Activated CD4-positive, alpha-beta T cell treated with anti-CD3 and anti-CD28 coated beads for 36 hours (primary cell): ENCODE measurements at regions not wholly inside any gene's neighbourhood (a gene's known extent, or its start where the extent isn't known, plus 50 kb on each side); places are given as distances from the start of the nearest gene placed in this dataset.

Source experiments
- ATAC-seq: fragments of 200-7000 bp; cut with Tn5 transposase; one replicate; pipeline ENCODE4 v1.10.0; 2021; ENCODE audit warnings: mild to moderate bottlenecking, moderate library complexity
- CTCF ChIA-PET: fragments of 350-600 bp; sonication (Branson Sonifier 250); formaldehyde crosslinking; loops from one replicate; lab custom pipeline; 2021; ENCODE audit warnings: antibody characterized with exemption; lab: Charles Lee
- POLR2A ChIA-PET: fragments of 350-600 bp; sonication (Branson Sonifier 250); formaldehyde crosslinking; loops from one replicate; lab custom pipeline; 2021; ENCODE audit warnings: antibody characterized with exemption, inconsistent platforms; lab: Charles Lee
- DNase-seq: peaks from one replicate; pipeline ENCODE4 v3.0.0-alpha.2; 2020
- H3K27ac Mint-ChIP-seq: one replicate; pipeline ENCODE4 v1.8.0; 2021; ENCODE audit warnings: mixed read lengths
- H3K27me3 Mint-ChIP-seq: one replicate; pipeline ENCODE4 v1.8.0; 2021; ENCODE audit warnings: mixed read lengths
- H3K36me3 Mint-ChIP-seq: one replicate; pipeline ENCODE4 v1.8.0; 2021; ENCODE audit warnings: low read depth, mixed read lengths
- H3K4me1 Mint-ChIP-seq: one replicate; pipeline ENCODE4 v1.8.0; 2021; ENCODE audit warnings: mixed read lengths
- H3K4me3 Mint-ChIP-seq: one replicate; pipeline ENCODE4 v1.8.0; 2021; ENCODE audit warnings: mild to moderate bottlenecking, moderate library complexity, mixed read lengths
- H3K9me3 Mint-ChIP-seq: one replicate; pipeline ENCODE4 v1.8.0; 2021; ENCODE audit warnings: low read depth, mixed read lengths
- intact Hi-C, 2 experiments: fragments of 100-400 bp; cut with DNase I in 1 of 2; cut with micrococcal nuclease in 1 of 2; formaldehyde crosslinking; loops; one replicate each; pipeline versions ENCODE4 v1.14.2 to v1.15.1; 2022 to 2024; cut with DNase I, micrococcal nuclease

GRCh38 chr7:124369310-124369709 lies 336.4 kb upstream of the TMEM229A start:
- intact Hi-C loops, result no loop called here
- no peak for DNase-seq
- Mint-ChIP-seq H3K9me3 (peaks cover 2% of the 10 kb centered on the region), H3K4me1 (no peaks in the 10 kb centered on the region), H3K4me3 (no peak overlapping the region), H3K27ac (no peak overlapping the region), H3K36me3 (no peaks in the 10 kb centered on the region), H3K27me3 (no peaks in the 10 kb centered on the region)
- ATAC-seq, result no peak
- ChIA-PET CTCF (no interaction called here), POLR2A (no interaction called here)

- Mint-ChIP-seq H3K9me3 (peaks cover 7% of the 10 kb centered on the region), H3K4me3 (no peak overlapping the region), H3K27me3 (no peaks in the 10 kb centered on the region), H3K27ac (no peak overlapping the region), H3K4me1 (no peaks in the 10 kb centered on the region), H3K36me3 (no peaks in the 10 kb centered on the region)
- POLR2A ChIA-PET, result no interaction called here
- no peak for DNase-seq
- intact Hi-C loops, result no loop called here
- CTCF ChIA-PET, result no interaction called here
- no peak for ATAC-seq
Observed at GRCh38 chr7:124366118-124366517, 333.3 kb upstream of the TMEM229A start.

GRCh38 chr7:124364283-124364682 lies 331.4 kb upstream of the TMEM229A start:
- no peaks in the 10 kb centered on the region for H3K27me3 Mint-ChIP-seq
- H3K4me3 Mint-ChIP-seq, result no peak overlapping the region
- H3K4me1 Mint-ChIP-seq, result no peaks in the 10 kb centered on the region
- peaks cover 9% of the 10 kb centered on the region for H3K9me3 Mint-ChIP-seq
- no peak overlapping the region for H3K27ac Mint-ChIP-seq
- ChIA-PET POLR2A (no interaction called here), CTCF (no interaction called here)
- DNase-seq (no peak), ATAC-seq (no peak)
- intact Hi-C loops, result no loop called here
- H3K36me3 Mint-ChIP-seq, result no peaks in the 10 kb centered on the region

- ATAC-seq (no peak), DNase-seq (no peak)
- Mint-ChIP-seq H3K9me3 (peaks cover 1% of the 10 kb centered on the region), H3K4me1 (no peaks in the 10 kb centered on the region), H3K36me3 (no peaks in the 10 kb centered on the region), H3K27me3 (no peaks in the 10 kb centered on the region), H3K27ac (no peak overlapping the region), H3K4me3 (no peak overlapping the region)
- CTCF ChIA-PET, result no interaction called here
- intact Hi-C loops, result no loop called here
- POLR2A ChIA-PET, result interaction anchor here (0.7 kb wide), 1 partner anchor 1042 kb away, joined by 6 read pairs; no protein-coding TSS in a partner anchor
Observed at GRCh38 chr7:124354201-124354600, 321.3 kb upstream of the TMEM229A start.

GRCh38 chr7:124351950-124352349 lies 319.1 kb upstream of the TMEM229A start:
- Mint-ChIP-seq H3K4me1 (no peaks in the 10 kb centered on the region), H3K4me3 (no peak overlapping the region), H3K36me3 (no peaks in the 10 kb centered on the region), H3K9me3 (no peaks in the 10 kb centered on the region), H3K27me3 (no peaks in the 10 kb centered on the region), H3K27ac (no peak overlapping the region)
- DNase-seq, result no peak
- intact Hi-C loops, result no loop called here
- ATAC-seq, result no peak
- POLR2A ChIA-PET, result no interaction called here
- CTCF ChIA-PET, result interaction anchor here (0.6 kb wide), 1 partner anchor 1613 kb away, joined by 3 read pairs; no protein-coding TSS in a partner anchor

- intact Hi-C loops, result loop anchor here in 1 of 2 experiments (5.0 kb wide), 1 partner anchor 402 kb away; no protein-coding TSS in a partner anchor
- ChIA-PET POLR2A (no interaction called here), CTCF (no interaction called here)
- Mint-ChIP-seq H3K27ac (no peak overlapping the region), H3K27me3 (no peaks in the 10 kb centered on the region), H3K4me1 (no peaks in the 10 kb centered on the region), H3K9me3 (peaks cover 3% of the 10 kb centered on the region), H3K4me3 (no peak overlapping the region), H3K36me3 (no peaks in the 10 kb centered on the region)
- DNase-seq, result no peak
- no peak for ATAC-seq
Observed at GRCh38 chr7:124349443-124349842, 316.6 kb upstream of the TMEM229A start.

- Mint-ChIP-seq H3K4me3 (no peak overlapping the region), H3K36me3 (no peaks in the 10 kb centered on the region), H3K27ac (no peak overlapping the region), H3K27me3 (no peaks in the 10 kb centered on the region), H3K4me1 (no peaks in the 10 kb centered on the region), H3K9me3 (no peaks in the 10 kb centered on the region)
- ATAC-seq, result no peak
- ChIA-PET CTCF (no interaction called here), POLR2A (no interaction called here)
- intact Hi-C loops, result no loop called here
- DNase-seq, result no peak
Observed at GRCh38 chr7:124338861-124339260, 306.0 kb upstream of the TMEM229A start.

GRCh38 chr7:124330731-124331407 lies 298.0 kb upstream of the TMEM229A start:
- no peak for DNase-seq
- intact Hi-C loops, result no loop called here
- ATAC-seq, result no peak
- ChIA-PET POLR2A (no interaction called here), CTCF (interaction anchor here (0.5 kb wide), 1 partner anchor 204 kb away, joined by 3 read pairs; no protein-coding TSS in a partner anchor)
- H3K27me3 Mint-ChIP-seq, result no peaks in the 10 kb centered on the region
- no peaks in the 10 kb centered on the region for H3K36me3 Mint-ChIP-seq
- peaks cover 4% of the 10 kb centered on the region for H3K9me3 Mint-ChIP-seq
- H3K4me1 Mint-ChIP-seq, result no peaks in the 10 kb centered on the region
- no peak overlapping the region for H3K27ac Mint-ChIP-seq
- H3K4me3 Mint-ChIP-seq, result no peak overlapping the region

- CTCF ChIA-PET, result no interaction called here
Observed at GRCh38 chr7:124328774-124329173, 295.9 kb upstream of the TMEM229A start.

GRCh38 chr7:124324262-124324661 lies 291.4 kb upstream of the TMEM229A start:
- ChIA-PET POLR2A (no interaction called here), CTCF (no interaction called here)
- peaks cover 2% of the 10 kb centered on the region for H3K9me3 Mint-ChIP-seq
- H3K27me3 Mint-ChIP-seq, result no peaks in the 10 kb centered on the region
- no peak for ATAC-seq
- intact Hi-C loops, result no loop called here
- no peak overlapping the region for H3K4me3 Mint-ChIP-seq
- no peak for DNase-seq
- no peaks in the 10 kb centered on the region for H3K4me1 Mint-ChIP-seq
- no peak overlapping the region for H3K27ac Mint-ChIP-seq
- no peaks in the 10 kb centered on the region for H3K36me3 Mint-ChIP-seq

More at GRCh38 chr7:124328774-124329173, 295.9 kb upstream of the TMEM229A start:
- H3K36me3 Mint-ChIP-seq, result no peaks in the 10 kb centered on the region
- no peaks in the 10 kb centered on the region for H3K27me3 Mint-ChIP-seq
- no peaks in the 10 kb centered on the region for H3K4me1 Mint-ChIP-seq
- intact Hi-C loops, result no loop called here
- no peak overlapping the region for H3K4me3 Mint-ChIP-seq
- peaks cover 4% of the 10 kb centered on the region for H3K9me3 Mint-ChIP-seq
- ATAC-seq (no peak), DNase-seq (no peak)
- H3K27ac Mint-ChIP-seq, result no peak overlapping the region
- POLR2A ChIA-PET, result no interaction called here

- ChIA-PET CTCF (no interaction called here), POLR2A (no interaction called here)
- Mint-ChIP-seq H3K4me3 (no peak overlapping the region), H3K27ac (no peak overlapping the region), H3K9me3 (peaks cover 2% of the 10 kb centered on the region), H3K27me3 (no peaks in the 10 kb centered on the region), H3K4me1 (no peaks in the 10 kb centered on the region), H3K36me3 (no peaks in the 10 kb centered on the region)
- intact Hi-C loops, result no loop called here
- DNase-seq (no peak), ATAC-seq (no peak)
Observed at GRCh38 chr7:124323597-124323996, 290.7 kb upstream of the TMEM229A start.

- ChIA-PET CTCF (no interaction called here), POLR2A (no interaction called here)
- DNase-seq (no peak), ATAC-seq (no peak)
- H3K27me3 Mint-ChIP-seq, result no peaks in the 10 kb centered on the region
- intact Hi-C loops, result no loop called here
- no peaks in the 10 kb centered on the region for H3K4me1 Mint-ChIP-seq
- peaks cover 2% of the 10 kb centered on the region for H3K9me3 Mint-ChIP-seq
- no peak overlapping the region for H3K4me3 Mint-ChIP-seq
- H3K27ac Mint-ChIP-seq, result no peak overlapping the region
- no peaks in the 10 kb centered on the region for H3K36me3 Mint-ChIP-seq
Observed at GRCh38 chr7:124322561-124322960, 289.7 kb upstream of the TMEM229A start.
